ENCODE measurements at regions not wholly inside any gene's neighbourhood (a gene's known extent, or its start where the extent isn't known, plus 50 kb on each side); places are given as distances from the start of the nearest gene placed in this dataset.
"Not testable (repeated sequence)": the region's sequence is repeated elsewhere in the genome, so short reads cannot be mapped to it uniquely, and the experiment has no call there.

DNA sequence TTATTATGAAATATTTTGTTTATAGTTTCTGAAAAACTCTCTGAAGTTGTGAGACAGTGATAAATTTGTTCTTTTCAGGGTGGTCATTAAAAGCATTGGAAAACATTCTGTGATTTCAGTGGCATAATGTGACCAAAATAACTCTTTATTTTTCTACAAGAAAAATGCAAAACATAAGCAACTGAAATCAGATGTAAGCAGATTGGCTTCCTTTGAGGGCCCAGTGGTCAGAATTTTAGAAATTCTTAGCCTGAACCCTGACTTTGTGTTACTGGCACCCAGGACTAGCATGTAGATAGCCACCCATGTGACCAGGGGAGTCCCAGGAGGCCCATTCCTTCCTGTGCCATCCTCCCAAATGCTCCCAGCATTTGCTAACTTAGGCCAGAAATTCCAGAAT lies 145.6 kb upstream of the SLC38A2 start:
- peaks cover 0 to 11% (median 1%) of the 10 kb centered on the region in 4 experiments for H3K4me1 ChIP-seq (ENCODE audit: control extremely low read depth in 1 of 4, control insufficient read depth in 4 of 4, insufficient read depth in 4 of 4, low read length in 3 of 4)
- no peak overlapping the region for H3K27ac ChIP-seq (ENCODE audit: insufficient read depth in 1 of 2, low read depth in 1 of 2, low read length in 2 of 2, poor library complexity in 1 of 2, severe bottlenecking in 2 of 2)
- ChIA-PET POLR2A (no interaction called here), CTCF (no interaction called here)
- H3K36me3 ChIP-seq (ENCODE audit: control insufficient read depth in 4 of 4, insufficient read depth in 4 of 4, low read length in 3 of 4) = no peaks in the 10 kb centered on the region
- no peak for DNase-seq
- H3K9me3 ChIP-seq (ENCODE audit: control extremely low read depth in 1 of 5, control insufficient read depth in 4 of 5, insufficient read depth in 2 of 5, low read depth in 1 of 5, low read length in 4 of 5) = peaks cover 0 to 2% (median 0%) of the 10 kb centered on the region in 5 experiments
- no peak overlapping the region for H3K4me3 ChIP-seq (ENCODE audit: control insufficient read depth in 1 of 7, extremely low read depth in 1 of 7, insufficient read depth in 4 of 7, low read depth in 2 of 7, low read length in 6 of 7)
- H3K27me3 ChIP-seq (replicated peaks in 2 of 5; ENCODE audit: control insufficient read depth in 4 of 5, insufficient read depth in 5 of 5, low read length in 4 of 5) = no peaks in the 10 kb centered on the region

GRCh38 chr12:46517579-46517962 lies 145.0 kb upstream of the SLC38A2 start:
- peaks cover 0 to 2% (median 0%) of the 10 kb centered on the region in 5 experiments for H3K9me3 ChIP-seq (ENCODE audit: control extremely low read depth in 1 of 5, control insufficient read depth in 4 of 5, insufficient read depth in 2 of 5, low read depth in 1 of 5, low read length in 4 of 5)
- ChIA-PET POLR2A (interaction anchor here (0.6 kb wide), 1 partner anchor 113 kb away, joined by 4 read pairs; no protein-coding TSS in a partner anchor), CTCF (no interaction called here)
- DNase-seq = peak; percentile 6 to 26 (median 10)
- H3K4me1 ChIP-seq (ENCODE audit: control extremely low read depth in 1 of 4, control insufficient read depth in 4 of 4, insufficient read depth in 4 of 4, low read length in 3 of 4) = peaks cover 0 to 11% (median 1%) of the 10 kb centered on the region in 4 experiments
- no peaks in the 10 kb centered on the region for H3K27me3 ChIP-seq (replicated peaks in 2 of 5; ENCODE audit: control insufficient read depth in 4 of 5, insufficient read depth in 5 of 5, low read length in 4 of 5)
- WGBS (ENCODE audit: insufficient coverage) = 100% methylated on average over 1 of the region's 1 CpG
- H3K4me3 ChIP-seq (ENCODE audit: control insufficient read depth in 1 of 7, extremely low read depth in 1 of 7, insufficient read depth in 4 of 7, low read depth in 2 of 7, low read length in 6 of 7) = no peak overlapping the region
- no peaks in the 10 kb centered on the region for H3K36me3 ChIP-seq (ENCODE audit: control insufficient read depth in 4 of 4, insufficient read depth in 4 of 4, low read length in 3 of 4)
- no peak overlapping the region for H3K27ac ChIP-seq (ENCODE audit: insufficient read depth in 1 of 2, low read depth in 1 of 2, low read length in 2 of 2, poor library complexity in 1 of 2, severe bottlenecking in 2 of 2)

GRCh38 chr12:46516933-46517578 lies 144.5 kb upstream of the SLC38A2 start:
- Histone ChIP-seq H3K4me3 (ENCODE audit: control insufficient read depth in 1 of 7, extremely low read depth in 1 of 7, insufficient read depth in 4 of 7, low read depth in 2 of 7, low read length in 6 of 7) (no peak overlapping the region), H3K27ac (ENCODE audit: insufficient read depth in 1 of 2, low read depth in 1 of 2, low read length in 2 of 2, poor library complexity in 1 of 2, severe bottlenecking in 2 of 2) (no peak overlapping the region), H3K27me3 (replicated peaks in 2 of 5; ENCODE audit: control insufficient read depth in 4 of 5, insufficient read depth in 5 of 5, low read length in 4 of 5) (no peaks in the 10 kb centered on the region), H3K4me1 (ENCODE audit: control extremely low read depth in 1 of 4, control insufficient read depth in 4 of 4, insufficient read depth in 4 of 4, low read length in 3 of 4) (peaks cover 0 to 8% (median 1%) of the 10 kb centered on the region in 4 experiments), H3K9me3 (ENCODE audit: control extremely low read depth in 1 of 5, control insufficient read depth in 4 of 5, insufficient read depth in 2 of 5, low read depth in 1 of 5, low read length in 4 of 5) (peaks cover 0 to 2% (median 0%) of the 10 kb centered on the region in 5 experiments), H3K36me3 (ENCODE audit: control insufficient read depth in 4 of 4, insufficient read depth in 4 of 4, low read length in 3 of 4) (no peaks in the 10 kb centered on the region)
- POLR2A ChIA-PET = interaction anchor here (0.6 kb wide), 1 partner anchor 114 kb away, joined by 4 read pairs; no protein-coding TSS in a partner anchor
- 100% methylated on average over 3 of the region's 6 CpGs for WGBS (ENCODE audit: insufficient coverage)
- CTCF ChIA-PET = no interaction called here
- DNase-seq = peak in 1 of 3 donors; percentile 12

DNA sequence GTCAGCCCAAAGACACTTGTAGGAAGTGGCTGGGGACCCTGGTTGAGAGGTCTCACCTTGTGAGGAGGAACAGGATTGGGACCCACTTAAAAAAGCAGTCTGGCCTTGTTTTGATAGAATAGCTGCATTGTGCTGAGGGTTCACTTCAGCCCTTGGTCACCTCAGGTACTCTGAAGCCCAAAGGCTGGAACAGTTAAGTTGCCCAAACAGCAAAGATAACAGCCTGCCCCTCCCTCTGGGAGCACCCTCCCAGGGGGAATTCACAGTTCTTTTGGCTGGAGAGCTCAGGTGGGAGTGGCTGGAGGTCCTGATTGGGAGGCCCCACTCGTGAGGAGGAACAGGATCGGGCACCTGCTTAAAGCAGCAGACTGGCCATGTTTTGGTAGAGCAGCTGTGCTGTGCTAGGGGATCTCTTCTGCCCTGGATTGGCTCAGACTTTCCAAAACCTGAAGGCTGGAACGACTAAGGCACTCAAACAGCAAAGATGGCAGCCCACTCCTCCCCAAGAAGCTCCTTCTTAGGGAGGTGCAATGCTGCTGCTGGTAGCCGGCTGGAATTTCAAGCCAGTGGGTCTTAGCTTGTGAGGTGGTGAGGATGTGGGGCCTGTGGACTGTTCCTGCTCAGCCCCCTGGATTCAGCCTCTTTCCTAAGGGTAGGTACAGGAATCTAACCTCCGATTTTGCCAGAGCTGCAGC lies 143.8 kb upstream of the SLC38A2 start:
- Histone ChIP-seq H3K4me1 (ENCODE audit: control extremely low read depth in 1 of 4, control insufficient read depth in 4 of 4, insufficient read depth in 4 of 4, low read length in 3 of 4) (peaks cover 0 to 5% (median 0%) of the 10 kb centered on the region in 4 experiments), H3K27ac (ENCODE audit: insufficient read depth in 1 of 2, low read depth in 1 of 2, low read length in 2 of 2, poor library complexity in 1 of 2, severe bottlenecking in 2 of 2) (no peak overlapping the region), H3K36me3 (ENCODE audit: control insufficient read depth in 4 of 4, insufficient read depth in 4 of 4, low read length in 3 of 4) (peaks cover 0 to under 1% (median 0%) of the 10 kb centered on the region in 4 experiments), H3K27me3 (replicated peaks in 2 of 5; ENCODE audit: control insufficient read depth in 4 of 5, insufficient read depth in 5 of 5, low read length in 4 of 5) (no peaks in the 10 kb centered on the region), H3K4me3 (ENCODE audit: control insufficient read depth in 1 of 7, extremely low read depth in 1 of 7, insufficient read depth in 4 of 7, low read depth in 2 of 7, low read length in 6 of 7) (no peak overlapping the region), H3K9me3 (ENCODE audit: control extremely low read depth in 1 of 5, control insufficient read depth in 4 of 5, insufficient read depth in 2 of 5, low read depth in 1 of 5, low read length in 4 of 5) (peaks cover 0 to 2% (median 0%) of the 10 kb centered on the region in 5 experiments)
- POLR2A ChIA-PET = no interaction called here
- 100% methylated on average over 1 of the region's 5 CpGs for WGBS (ENCODE audit: insufficient coverage)
- no peak for DNase-seq
- CTCF ChIA-PET = no interaction called here

GRCh38 chr12:46515829-46516228 lies 143.3 kb upstream of the SLC38A2 start:
- Histone ChIP-seq H3K4me3 (ENCODE audit: control insufficient read depth in 1 of 7, extremely low read depth in 1 of 7, insufficient read depth in 4 of 7, low read depth in 2 of 7, low read length in 6 of 7) (no peak overlapping the region), H3K9me3 (ENCODE audit: control extremely low read depth in 1 of 5, control insufficient read depth in 4 of 5, insufficient read depth in 2 of 5, low read depth in 1 of 5, low read length in 4 of 5) (peaks cover 0 to 4% (median 3%) of the 10 kb centered on the region in 5 experiments), H3K27ac (ENCODE audit: insufficient read depth in 1 of 2, low read depth in 1 of 2, low read length in 2 of 2, poor library complexity in 1 of 2, severe bottlenecking in 2 of 2) (no peak overlapping the region), H3K36me3 (ENCODE audit: control insufficient read depth in 4 of 4, insufficient read depth in 4 of 4, low read length in 3 of 4) (peaks cover 0 to 3% (median 0%) of the 10 kb centered on the region in 4 experiments), H3K4me1 (ENCODE audit: control extremely low read depth in 1 of 4, control insufficient read depth in 4 of 4, insufficient read depth in 4 of 4, low read length in 3 of 4) (peaks cover 0 to 5% (median 0%) of the 10 kb centered on the region in 4 experiments), H3K27me3 (replicated peaks in 2 of 5; ENCODE audit: control insufficient read depth in 4 of 5, insufficient read depth in 5 of 5, low read length in 4 of 5) (no peaks in the 10 kb centered on the region)
- ChIA-PET CTCF (interaction anchor here (1.0 kb wide), 1 partner anchor 128 kb away, joined by 3 read pairs; no protein-coding TSS in a partner anchor), POLR2A (no interaction called here)
- DNase-seq = no peak
- WGBS (ENCODE audit: insufficient coverage) = 89% methylated on average over 1 of the region's 1 CpG

DNA sequence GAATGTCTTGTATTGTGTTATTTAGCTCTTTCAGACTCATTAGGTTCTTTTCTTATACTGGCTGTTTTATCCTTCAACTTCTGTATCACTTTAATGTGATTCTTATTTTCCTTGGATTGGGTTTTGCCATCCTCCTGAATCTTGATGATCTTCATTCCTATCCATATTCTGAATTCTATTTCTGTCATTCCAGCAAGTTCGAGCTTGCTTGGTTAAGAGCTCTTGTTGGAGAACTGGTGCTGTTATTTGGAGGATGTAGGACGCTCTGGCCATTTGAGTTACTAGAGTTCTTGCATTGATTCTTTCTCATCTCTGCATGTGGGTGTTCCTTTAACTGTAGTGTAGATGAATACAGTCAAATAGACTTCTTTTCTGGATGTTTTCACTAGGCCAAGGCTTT lies 142.3 kb upstream of the SLC38A2 start:
- 100% methylated on average over 1 of the region's 2 CpGs for WGBS (ENCODE audit: insufficient coverage)
- H3K4me3 ChIP-seq (ENCODE audit: control insufficient read depth in 1 of 7, extremely low read depth in 1 of 7, insufficient read depth in 4 of 7, low read depth in 2 of 7, low read length in 6 of 7) = no peak overlapping the region
- DNase-seq = no peak
- POLR2A ChIA-PET = no interaction called here
- H3K27ac ChIP-seq (ENCODE audit: insufficient read depth in 1 of 2, low read depth in 1 of 2, low read length in 2 of 2, poor library complexity in 1 of 2, severe bottlenecking in 2 of 2) = no peak overlapping the region
- peaks cover 0 to 5% (median 0%) of the 10 kb centered on the region in 4 experiments for H3K4me1 ChIP-seq (ENCODE audit: control extremely low read depth in 1 of 4, control insufficient read depth in 4 of 4, insufficient read depth in 4 of 4, low read length in 3 of 4)
- H3K9me3 ChIP-seq (ENCODE audit: control extremely low read depth in 1 of 5, control insufficient read depth in 4 of 5, insufficient read depth in 2 of 5, low read depth in 1 of 5, low read length in 4 of 5) = peaks cover 0 to 10% (median 4%) of the 10 kb centered on the region in 5 experiments
- H3K27me3 ChIP-seq (replicated peaks in 2 of 5; ENCODE audit: control insufficient read depth in 4 of 5, insufficient read depth in 5 of 5, low read length in 4 of 5) = no peaks in the 10 kb centered on the region
- CTCF ChIA-PET = interaction anchor here (1.0 kb wide), 1 partner anchor 127 kb away, joined by 3 read pairs; no protein-coding TSS in a partner anchor
- H3K36me3 ChIP-seq (ENCODE audit: control insufficient read depth in 4 of 4, insufficient read depth in 4 of 4, low read length in 3 of 4) = peaks cover 0 to 3% (median 0%) of the 10 kb centered on the region in 4 experiments

- POLR2A ChIA-PET; DNase-seq; H3K27me3 ChIP-seq (replicated peaks in 2 of 5; ENCODE audit: control insufficient read depth in 4 of 5, insufficient read depth in 5 of 5, low read length in 4 of 5); H3K4me3 ChIP-seq (ENCODE audit: control insufficient read depth in 1 of 7, extremely low read depth in 1 of 7, insufficient read depth in 4 of 7, low read depth in 2 of 7, low read length in 6 of 7); CTCF ChIA-PET; H3K36me3 ChIP-seq (ENCODE audit: control insufficient read depth in 4 of 4, insufficient read depth in 4 of 4, low read length in 3 of 4); H3K4me1 ChIP-seq (ENCODE audit: control extremely low read depth in 1 of 4, control insufficient read depth in 4 of 4, insufficient read depth in 4 of 4, low read length in 3 of 4); H3K27ac ChIP-seq (ENCODE audit: insufficient read depth in 1 of 2, low read depth in 1 of 2, low read length in 2 of 2, poor library complexity in 1 of 2, severe bottlenecking in 2 of 2): not testable (repeated sequence)
- peaks cover 3 to 25% (median 10%) of the 10 kb centered on the region in 5 experiments for H3K9me3 ChIP-seq (ENCODE audit: control extremely low read depth in 1 of 5, control insufficient read depth in 4 of 5, insufficient read depth in 2 of 5, low read depth in 1 of 5, low read length in 4 of 5)
Measured at GRCh38 chr12:46510257-46510656, 137.7 kb upstream of the SLC38A2 start.
